Endothelial cell of umbilical vein (primary cell): ENCODE measurements at regions not wholly inside any gene's neighbourhood (a gene's known extent, or its start where the extent isn't known, plus 50 kb on each side); places are given as distances from the start of the nearest gene placed in this dataset.

ENCODE experiments used
- BruUV-seq: library from RNA; stranded (reverse); fragments of 400-500 nt; replicated peaks from 2 replicates; lab custom pipeline; 2021; lab: Mats Ljungman, UMichigan
- CTCF ChIA-PET: fragments of 300-600, 350-600 bp; sonication (Branson Sonifier 250); formaldehyde crosslinking; loops from one replicate; lab custom pipeline; 2021; ENCODE audit warnings: antibody characterized with exemption, inconsistent platforms; lab: Charles Lee
- POLR2A ChIA-PET: fragments of 300-600, 350-600 bp; sonication (Branson Sonifier 250); formaldehyde crosslinking; loops from one replicate; lab custom pipeline; 2021; ENCODE audit warnings: antibody characterized with exemption, inconsistent platforms; lab: Charles Lee
- DNase-seq: peaks from one replicate; pipeline ENCODE4 v3.0.0-alpha.2; 2011; ENCODE audit warnings: low read depth, low spot score
- FAIRE-seq: peaks from 2 replicates; lab custom pipeline; 2011; peaks lifted over from hg19 to GRCh38; lab: Jason Lieb, UNC
- H2AFZ ChIP-seq: 2 replicates; pipeline ENCODE4 v1.6.0; 2012; ENCODE audit warnings: low read depth, low read length, control low read depth, inconsistent platforms
- H3K27ac ChIP-seq: 2 replicates; pipeline ENCODE4 v1.5.1; 2011; ENCODE audit warnings: low read depth, mild to moderate bottlenecking, control low read depth, low read length, moderate library complexity; ENCODE audit not compliant: insufficient read depth
- H3K27me3 ChIP-seq, 2 experiments: 2 replicates each; pipeline versions ENCODE4 v1.6.0 to v1.6.1; 2011; ENCODE audit warnings: low read length in 2 of 2, mixed read lengths in 1 of 2; ENCODE audit not compliant: control insufficient read depth in 2 of 2, insufficient read depth in 2 of 2
- H3K36me3 ChIP-seq, 2 experiments: 2 replicates in 1 of 2; 3 replicates in 1 of 2; pipeline ENCODE4 v1.5.1; 2011; ENCODE audit warnings: low read length in 2 of 2, mild to moderate bottlenecking in 1 of 2, moderate library complexity in 1 of 2; ENCODE audit not compliant: control insufficient read depth in 2 of 2, insufficient read depth in 2 of 2; ENCODE audit errors: extremely low read depth in 1 of 2
- H3K4me1 ChIP-seq: 3 replicates; pipeline ENCODE4 v1.5.1; 2011; ENCODE audit warnings: mild to moderate bottlenecking, low read length; ENCODE audit not compliant: control insufficient read depth, insufficient read depth; ENCODE audit errors: extremely low read depth
- H3K4me2 ChIP-seq: 2 replicates; pipeline ENCODE4 v1.6.1; 2011; ENCODE audit warnings: low read length, control low read depth, mixed read lengths; ENCODE audit not compliant: insufficient read depth
- H3K4me3 ChIP-seq, 3 experiments: fragments of 200-600 bp in 1 of 3; sonication (generic), shearing (Covaris generic) in 1 of 3; replicated peaks in 1 of 3; 2 replicates each; pipeline ENCODE4 v1.5.1; 2011 to 2016; ENCODE audit warnings: control low read depth in 3 of 3, low read length in 3 of 3, mild to moderate bottlenecking in 2 of 3, inconsistent platforms in 1 of 3, low read depth in 1 of 3, moderate library complexity in 1 of 3; ENCODE audit not compliant: insufficient read depth in 1 of 3
- H3K79me2 ChIP-seq: 2 replicates; pipeline ENCODE4 v1.6.0; 2012; ENCODE audit warnings: low read length, inconsistent platforms; ENCODE audit not compliant: control insufficient read depth, insufficient read depth
- H3K9ac ChIP-seq: replicated peaks from 2 replicates; pipeline ENCODE3; 2011; ENCODE audit warnings: low read length, control low read depth; ENCODE audit not compliant: insufficient read depth; ENCODE audit errors: extremely low read depth
- H3K9me1 ChIP-seq: replicated peaks from 3 replicates; pipeline ENCODE4 v1.6.0; 2011; ENCODE audit warnings: mild to moderate bottlenecking, low read length; ENCODE audit not compliant: control insufficient read depth, insufficient read depth; ENCODE audit errors: extremely low read depth
- H3K9me3 ChIP-seq: replicated peaks from 2 replicates; pipeline ENCODE4 v1.5.1; 2012; ENCODE audit warnings: low read length, inconsistent platforms; ENCODE audit not compliant: control insufficient read depth, insufficient read depth
- H4K20me1 ChIP-seq: replicated peaks from 2 replicates; pipeline ENCODE3; 2011; ENCODE audit warnings: mild to moderate bottlenecking, low read length; ENCODE audit not compliant: control insufficient read depth, insufficient read depth; ENCODE audit errors: extremely low read depth
- EZH2 ChIP-seq: IDR thresholded peaks from 2 replicates; pipeline ENCODE4 v1.6.1; 2012; ENCODE audit warnings: borderline replicate concordance, low read depth, mild to moderate bottlenecking, moderate library complexity, low read length, inconsistent platforms; ENCODE audit not compliant: severe bottlenecking
- FOS ChIP-seq: IDR thresholded peaks from 2 replicates; pipeline ENCODE4 v1.6.1; 2011; ENCODE audit warnings: mild to moderate bottlenecking, low read length, moderate library complexity, borderline replicate concordance; ENCODE audit not compliant: insufficient read depth
- GATA2 ChIP-seq: IDR thresholded peaks from 2 replicates; pipeline ENCODE4 v1.7.0; 2011; ENCODE audit warnings: low read depth, mild to moderate bottlenecking, moderate library complexity, mixed read lengths, low read length; ENCODE audit not compliant: insufficient read length, insufficient read depth
- JUN ChIP-seq: IDR thresholded peaks from 2 replicates; pipeline ENCODE4 v1.6.1; 2011; ENCODE audit warnings: borderline replicate concordance, low read depth; ENCODE audit not compliant: insufficient read length, insufficient read depth
- MYC ChIP-seq: IDR thresholded peaks from one replicate; pipeline ENCODE4 v1.6.1; 2011; ENCODE audit warnings: mild to moderate bottlenecking, low read depth, low read length
- POLR2A ChIP-seq: IDR thresholded peaks from 2 replicates; pipeline ENCODE4 v1.6.1; 2012; ENCODE audit warnings: low read depth, mild to moderate bottlenecking, control low read depth, low read length
- POLR2AphosphoS5 ChIP-seq: IDR thresholded peaks from 2 replicates; pipeline ENCODE4 v1.6.1; 2012; ENCODE audit warnings: low read depth, mild to moderate bottlenecking, control low read depth, low read length, moderate library complexity; ENCODE audit not compliant: insufficient read depth
- dilution Hi-C: fragments of 300-500 bp; cut with MboI; formaldehyde crosslinking; loops from one replicate; pipeline ENCODE4 v1.15.0; 2019; ENCODE audit warnings: low sequenced_read_pairs; ENCODE audit not compliant: extremely low pct_ligation_motif_present
- intact Hi-C: fragments of 100-400 bp; cut with micrococcal nuclease; formaldehyde crosslinking; loops from one replicate; pipeline ENCODE4 v1.10.0; 2022
- TF ChIP-seq, protein P1 (sequence below): IDR thresholded peaks from 2 replicates; pipeline ENCODE4 v1.6.1; 2011; ENCODE audit not compliant: insufficient read depth, insufficient read length
- TF ChIP-seq, protein P2 (sequence below), 2 donors: IDR thresholded peaks; 1 replicate in 1 of 2; 2 replicates in 1 of 2; pipeline ENCODE4 v1.5.1; 2011; ENCODE audit warnings: low read length in 2 of 2, mild to moderate bottlenecking in 2 of 2, moderate library complexity in 2 of 2, control low read depth in 1 of 2, inconsistent platforms in 1 of 2, low read depth in 1 of 2; ENCODE audit not compliant: insufficient read depth in 1 of 2; ENCODE audit errors: extremely low read depth in 1 of 2

GRCh38 chr11:56848141-56848809 lies 99.8 kb upstream of the OR9G4 start:
- no TSS peak for BruUV-seq
- no peaks in the 10 kb centered on the region for H3K9me3 ChIP-seq
- intact Hi-C loops, result loop anchor here (10.0 kb wide), 1 partner anchor 157 kb away; no protein-coding TSS in a partner anchor
- no peak overlapping the region for H3K4me3 ChIP-seq
- H3K9ac ChIP-seq, result no peak overlapping the region
- no peak overlapping the region for H3K27ac ChIP-seq
- H3K79me2 ChIP-seq, result no peaks in the 10 kb centered on the region
- H4K20me1 ChIP-seq, result no peaks in the 10 kb centered on the region
- no peaks in the 10 kb centered on the region for H3K9me1 ChIP-seq
- H2AFZ ChIP-seq, result no peak overlapping the region
- H3K27me3 ChIP-seq, result no peaks in the 10 kb centered on the region
- no peak for FAIRE-seq
- H3K4me2 ChIP-seq, result no peak overlapping the region
- ChIA-PET CTCF (interaction anchor here (1.6 kb wide), 1 partner anchor 400 kb away, joined by 3 read pairs; no protein-coding TSS in a partner anchor), POLR2A (no interaction called here)
- H3K4me1 ChIP-seq, result no peaks in the 10 kb centered on the region
- dilution Hi-C loops, result no loop called here
- no peak for TF ChIP-seq JUN
- TF ChIP-seq EZH2, result no peak
- TF ChIP-seq MYC, result no peak
- TF ChIP-seq POLR2AphosphoS5, result no peak
- TF ChIP-seq, protein P1, sequence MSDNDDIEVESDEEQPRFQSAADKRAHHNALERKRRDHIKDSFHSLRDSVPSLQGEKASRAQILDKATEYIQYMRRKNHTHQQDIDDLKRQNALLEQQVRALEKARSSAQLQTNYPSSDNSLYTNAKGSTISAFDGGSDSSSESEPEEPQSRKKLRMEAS, result no peak
- TF ChIP-seq GATA2, result no peak
- TF ChIP-seq, protein P2, sequence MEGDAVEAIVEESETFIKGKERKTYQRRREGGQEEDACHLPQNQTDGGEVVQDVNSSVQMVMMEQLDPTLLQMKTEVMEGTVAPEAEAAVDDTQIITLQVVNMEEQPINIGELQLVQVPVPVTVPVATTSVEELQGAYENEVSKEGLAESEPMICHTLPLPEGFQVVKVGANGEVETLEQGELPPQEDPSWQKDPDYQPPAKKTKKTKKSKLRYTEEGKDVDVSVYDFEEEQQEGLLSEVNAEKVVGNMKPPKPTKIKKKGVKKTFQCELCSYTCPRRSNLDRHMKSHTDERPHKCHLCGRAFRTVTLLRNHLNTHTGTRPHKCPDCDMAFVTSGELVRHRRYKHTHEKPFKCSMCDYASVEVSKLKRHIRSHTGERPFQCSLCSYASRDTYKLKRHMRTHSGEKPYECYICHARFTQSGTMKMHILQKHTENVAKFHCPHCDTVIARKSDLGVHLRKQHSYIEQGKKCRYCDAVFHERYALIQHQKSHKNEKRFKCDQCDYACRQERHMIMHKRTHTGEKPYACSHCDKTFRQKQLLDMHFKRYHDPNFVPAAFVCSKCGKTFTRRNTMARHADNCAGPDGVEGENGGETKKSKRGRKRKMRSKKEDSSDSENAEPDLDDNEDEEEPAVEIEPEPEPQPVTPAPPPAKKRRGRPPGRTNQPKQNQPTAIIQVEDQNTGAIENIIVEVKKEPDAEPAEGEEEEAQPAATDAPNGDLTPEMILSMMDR (IDR thresholded peaks at IDR 0.05; ENCODE audit: extremely low read depth in 1 of 2, insufficient read depth in 1 of 2, low read depth in 1 of 2, low read length in 2 of 2), result no peak
- no peak for TF ChIP-seq POLR2A
- no peak for TF ChIP-seq FOS
- no peak for DNase-seq
- H3K36me3 ChIP-seq, result no peaks in the 10 kb centered on the region
